ENCODE measurements at regions not wholly inside any gene's neighbourhood (a gene's known extent, or its start where the extent isn't known, plus 50 kb on each side); places are given as distances from the start of the nearest gene placed in this dataset.
A peak's percentile ranks its signal among the peaks of the same experiment; 100 is the strongest.

DNA sequence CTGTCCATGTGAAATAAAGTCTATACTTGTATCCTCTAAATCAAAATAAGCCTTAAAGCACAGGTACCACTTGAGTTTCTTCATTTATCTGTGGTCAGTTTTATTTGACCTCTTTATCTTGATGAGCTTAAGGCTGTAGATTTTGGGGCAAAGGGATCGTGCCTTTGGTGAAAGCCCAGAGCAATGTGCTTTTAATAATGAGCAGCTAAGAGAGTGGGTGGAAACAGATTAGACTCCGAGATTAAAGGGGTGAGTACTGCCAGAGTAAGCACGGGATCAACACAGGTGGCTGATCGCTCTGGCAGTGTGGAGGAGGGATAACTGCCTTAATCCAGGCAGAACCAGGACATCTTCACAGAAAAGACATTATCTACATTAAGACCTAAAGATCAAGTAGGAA is 280.4 kb downstream of the TDRD15 start:
- no peak for DNase-seq

DNA sequence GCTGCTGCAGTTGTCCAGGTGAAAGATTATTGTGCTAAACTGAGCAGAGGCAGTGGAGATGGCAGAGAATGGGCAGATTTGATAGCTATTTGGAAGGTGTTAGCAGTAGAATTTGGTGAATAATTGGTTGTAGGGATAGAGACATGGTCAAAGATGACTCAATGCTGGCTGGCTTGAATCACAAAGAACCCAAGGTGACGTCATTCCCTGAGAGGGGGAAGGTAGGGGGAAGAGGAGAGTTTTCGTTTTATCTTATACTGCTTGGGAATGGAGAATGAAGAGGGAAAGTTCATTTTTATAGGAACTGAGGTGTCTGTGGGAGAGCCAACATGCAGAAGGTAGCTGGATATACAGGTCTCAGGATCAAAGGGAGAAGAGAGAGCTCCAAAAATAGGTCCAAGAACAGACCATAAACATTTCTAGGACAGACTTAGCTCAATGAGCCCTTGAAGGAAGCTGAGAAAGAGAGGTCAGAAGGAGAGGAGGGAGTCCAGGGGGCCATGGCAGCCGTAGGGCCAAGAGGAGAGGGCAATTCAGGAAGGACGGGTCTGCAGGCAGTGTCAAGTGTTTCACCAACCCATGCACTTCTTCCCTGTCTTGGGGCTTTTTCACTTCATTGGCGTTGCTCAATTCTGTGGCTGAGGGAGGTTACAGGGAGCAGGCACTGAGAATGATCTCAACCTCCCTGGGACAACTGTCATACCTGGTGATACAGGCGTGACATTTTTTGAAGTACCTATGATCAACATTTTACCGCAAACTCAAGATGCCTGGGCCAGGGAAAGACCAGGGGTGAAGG is 281.3 kb downstream of the TDRD15 start:
- peak; percentile 12 for DNase-seq

DNA sequence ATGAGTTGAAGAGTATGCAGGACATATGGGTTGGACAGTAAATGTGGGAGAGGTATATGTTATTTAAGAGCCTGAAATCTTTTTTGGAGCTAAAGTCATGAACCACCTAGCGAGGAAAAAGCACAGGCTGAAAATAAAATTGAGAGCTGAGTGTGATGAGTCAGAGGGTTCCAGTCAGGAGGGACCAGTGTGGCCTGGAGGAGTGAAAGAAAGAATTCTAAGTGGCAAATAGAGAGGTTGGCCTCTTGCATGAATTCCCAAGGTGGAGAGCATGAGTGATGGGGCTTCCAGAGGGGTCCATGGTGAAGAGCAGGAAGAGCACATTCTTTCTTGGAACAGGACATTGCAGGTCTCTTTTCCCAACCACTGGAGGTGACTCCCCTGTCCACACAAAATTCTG is 282.6 kb downstream of the TDRD15 start:
- DNase-seq, result no peak

DNA sequence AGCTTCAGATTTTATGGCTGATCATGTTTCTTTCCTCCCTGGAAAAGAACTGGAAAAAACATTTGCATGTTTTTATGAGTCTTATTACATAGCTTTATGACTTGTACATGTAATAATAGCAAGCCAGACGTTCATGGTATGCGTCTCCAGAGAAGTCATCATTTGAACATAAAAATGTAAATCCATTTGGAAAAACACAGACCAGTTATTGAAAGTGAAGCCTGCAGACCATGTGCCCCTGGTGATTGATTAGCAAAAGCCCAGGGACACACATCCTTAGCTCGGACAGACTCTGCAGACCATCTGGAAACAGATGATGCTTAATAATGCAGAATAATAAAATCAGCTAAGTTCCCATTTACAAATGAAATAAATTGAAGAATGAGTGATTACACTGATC is 283.1 kb downstream of the TDRD15 start:
- no peak for DNase-seq

DNA sequence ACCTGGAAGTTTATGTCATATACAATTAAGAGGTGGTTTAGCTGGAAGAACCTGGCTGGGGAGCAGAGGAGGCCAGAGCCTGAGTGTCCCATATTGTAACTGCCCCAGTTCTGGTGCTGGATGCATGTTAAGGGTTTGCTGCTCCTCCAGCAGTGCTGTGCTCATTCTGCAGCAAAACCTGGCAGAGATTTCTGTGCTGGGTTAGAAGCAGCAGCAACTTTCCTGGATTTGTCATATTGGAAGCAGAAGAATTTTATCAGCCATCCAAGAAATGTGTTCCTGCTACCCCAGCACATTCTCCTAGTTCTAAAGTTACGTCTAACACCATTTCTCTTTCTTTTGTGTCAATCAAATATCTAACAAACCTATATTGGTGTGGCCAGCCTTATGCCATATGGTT is 284.1 kb downstream of the TDRD15 start:
- DNase-seq, result no peak

DNA sequence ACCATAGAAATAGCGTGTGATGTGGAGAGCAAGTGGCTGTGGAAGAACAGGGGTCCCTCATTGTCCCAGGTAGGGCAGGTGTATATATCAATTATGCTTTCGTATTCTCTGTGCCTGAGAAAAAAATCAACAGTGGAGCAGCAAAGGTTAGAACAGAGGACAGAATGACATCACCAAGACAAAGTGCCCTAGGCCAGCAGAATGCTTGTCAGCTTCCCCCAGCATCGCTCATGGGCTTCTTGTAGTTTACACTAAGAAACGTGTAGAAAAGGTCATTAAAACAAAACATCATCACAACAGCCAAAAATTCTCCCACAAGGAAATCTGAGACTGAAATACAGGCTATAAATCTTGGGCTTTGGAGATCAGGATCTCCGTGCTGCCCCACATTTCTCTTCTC is 288.0 kb downstream of the TDRD15 start:
- no peak for DNase-seq

DNA sequence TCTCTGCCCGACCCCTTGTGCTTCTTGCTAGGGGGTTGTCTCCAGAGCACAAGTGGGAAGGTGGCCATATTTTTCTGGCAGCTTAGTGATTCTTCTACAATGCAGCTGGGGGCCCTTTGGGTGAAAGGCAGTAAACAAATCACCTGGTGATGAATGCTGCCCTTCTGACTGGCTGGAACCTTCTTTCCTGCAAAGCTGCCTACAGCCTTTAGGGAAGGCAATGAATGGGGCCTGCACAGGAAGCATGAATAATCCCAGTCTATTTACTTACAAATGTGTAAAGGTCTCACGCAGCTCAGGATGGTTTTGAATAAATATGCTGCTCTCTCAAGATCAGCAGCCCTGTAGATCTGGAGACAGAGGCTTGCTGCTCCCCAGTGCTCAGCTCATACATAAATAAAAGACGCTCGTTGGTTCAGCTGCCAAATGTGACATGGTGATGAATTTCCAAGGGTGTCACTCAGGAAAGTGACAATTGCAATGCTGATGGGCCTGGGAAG is 289.2 kb downstream of the TDRD15 start:
- DNase-seq, result no peak

DNA sequence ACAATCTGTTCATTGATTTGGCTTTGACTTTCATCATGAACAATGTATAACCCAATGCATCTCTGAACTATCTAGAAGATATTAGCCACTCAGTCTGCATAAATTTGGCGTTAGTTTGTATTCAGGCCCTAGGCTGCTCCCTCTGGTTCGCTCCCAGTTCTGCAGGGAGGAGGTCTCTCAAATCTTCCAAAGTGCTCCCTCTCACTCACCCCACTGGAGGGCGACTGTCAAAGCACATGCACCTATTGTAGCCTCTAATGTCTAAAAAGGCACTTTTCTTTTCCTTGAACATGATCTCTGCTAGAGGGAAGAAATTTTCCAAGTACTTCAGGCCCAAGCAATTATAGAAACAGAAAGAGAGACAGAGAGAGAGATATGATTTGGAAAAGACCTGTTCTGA is 291.5 kb downstream of the TDRD15 start:
- no peak for DNase-seq

DNA sequence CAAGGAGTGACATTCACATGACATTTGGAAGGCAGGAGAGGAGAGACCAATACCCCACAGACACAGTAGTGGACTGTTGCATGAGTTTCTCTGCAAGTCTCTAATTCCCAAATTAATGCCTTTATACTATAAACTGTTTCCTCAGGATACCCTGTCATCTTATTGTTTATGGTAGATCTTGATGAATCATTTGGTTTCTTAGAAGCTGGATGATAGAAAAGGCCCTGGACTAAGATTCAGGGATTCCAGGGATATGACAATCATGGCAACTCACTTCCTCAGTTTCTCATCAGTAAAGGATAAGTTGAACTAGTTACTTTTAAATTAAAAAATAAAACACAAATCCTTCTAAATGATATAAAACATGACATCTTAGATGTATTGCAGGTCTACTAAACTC is 292.5 kb downstream of the TDRD15 start:
- no peak for DNase-seq

DNA sequence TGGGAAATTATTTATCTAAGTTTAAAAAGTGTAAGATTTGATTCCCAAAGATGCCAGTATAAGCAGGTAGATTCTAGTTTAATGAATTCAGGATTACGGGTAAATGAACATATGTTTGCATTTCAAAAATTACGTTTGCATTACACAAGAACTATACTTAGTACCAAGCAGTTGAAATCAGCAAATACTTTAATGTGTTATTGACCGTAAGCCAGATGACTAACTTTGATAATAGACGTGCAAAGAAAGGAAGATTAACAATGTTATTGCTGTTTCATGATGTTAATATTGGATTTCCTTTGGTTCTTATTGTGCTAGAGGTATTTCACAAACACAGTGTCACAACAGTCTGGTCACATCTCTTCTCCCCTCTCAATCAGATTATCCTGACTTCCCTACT is 294.7 kb downstream of the TDRD15 start:
- no peak for DNase-seq

DNA sequence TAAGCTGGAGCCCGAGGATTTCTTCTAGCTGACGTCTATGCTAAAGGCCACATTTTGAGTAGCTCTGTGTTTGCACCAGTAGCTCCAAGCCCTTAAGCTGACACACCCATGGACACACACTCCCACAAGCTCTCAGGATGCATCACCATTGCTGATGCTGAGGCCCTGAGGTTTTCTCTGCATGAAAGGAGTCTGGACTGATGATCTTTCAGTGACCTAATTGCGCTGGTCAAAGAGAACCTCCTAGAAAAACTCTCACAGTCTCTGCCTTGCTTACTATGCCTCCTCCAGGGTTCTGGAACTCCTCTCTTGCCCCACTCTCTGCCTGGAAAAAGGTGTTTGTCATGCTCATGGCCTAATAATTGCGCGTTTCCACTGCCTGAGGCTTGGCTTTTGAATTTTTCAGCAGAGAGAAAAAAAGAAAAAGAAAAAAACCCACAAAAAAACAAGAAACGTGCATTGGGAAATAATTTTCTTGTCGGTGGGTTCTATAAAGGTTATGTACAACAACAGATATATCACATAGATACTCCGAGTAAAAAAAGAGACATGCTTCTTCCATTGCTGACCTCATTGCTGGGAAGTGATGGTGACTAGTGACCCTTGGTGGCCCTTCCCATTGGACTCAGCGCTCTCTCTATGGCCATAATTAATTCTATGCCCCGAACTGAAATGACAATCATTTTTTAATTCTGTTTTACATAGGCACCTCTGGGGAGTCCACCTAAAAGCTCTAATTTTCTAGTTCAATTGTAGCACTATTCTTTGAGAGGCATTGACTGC is 297.0 kb downstream of the TDRD15 start:
- DNase-seq, result no peak

DNA sequence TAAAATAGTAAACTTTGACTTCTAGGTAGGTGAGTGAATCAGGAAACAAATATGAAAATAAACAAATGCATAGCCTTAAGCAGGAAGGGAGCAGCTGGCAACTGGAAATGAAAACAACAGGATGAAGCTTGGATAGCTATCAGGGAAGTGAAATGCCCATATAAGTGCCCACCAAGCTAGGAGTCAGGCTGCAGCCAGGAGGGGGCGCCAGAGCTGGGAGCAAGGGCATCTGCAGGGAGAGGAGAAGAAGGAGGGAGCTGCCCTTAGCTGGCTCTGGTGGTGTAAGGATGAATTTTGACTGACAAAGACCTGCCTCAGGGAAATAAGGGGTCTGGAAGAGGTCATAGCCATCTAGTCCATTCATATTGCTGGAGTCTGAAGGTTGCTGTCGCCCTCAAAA is 298.3 kb downstream of the TDRD15 start:
- DNase-seq, result no peak

DNA sequence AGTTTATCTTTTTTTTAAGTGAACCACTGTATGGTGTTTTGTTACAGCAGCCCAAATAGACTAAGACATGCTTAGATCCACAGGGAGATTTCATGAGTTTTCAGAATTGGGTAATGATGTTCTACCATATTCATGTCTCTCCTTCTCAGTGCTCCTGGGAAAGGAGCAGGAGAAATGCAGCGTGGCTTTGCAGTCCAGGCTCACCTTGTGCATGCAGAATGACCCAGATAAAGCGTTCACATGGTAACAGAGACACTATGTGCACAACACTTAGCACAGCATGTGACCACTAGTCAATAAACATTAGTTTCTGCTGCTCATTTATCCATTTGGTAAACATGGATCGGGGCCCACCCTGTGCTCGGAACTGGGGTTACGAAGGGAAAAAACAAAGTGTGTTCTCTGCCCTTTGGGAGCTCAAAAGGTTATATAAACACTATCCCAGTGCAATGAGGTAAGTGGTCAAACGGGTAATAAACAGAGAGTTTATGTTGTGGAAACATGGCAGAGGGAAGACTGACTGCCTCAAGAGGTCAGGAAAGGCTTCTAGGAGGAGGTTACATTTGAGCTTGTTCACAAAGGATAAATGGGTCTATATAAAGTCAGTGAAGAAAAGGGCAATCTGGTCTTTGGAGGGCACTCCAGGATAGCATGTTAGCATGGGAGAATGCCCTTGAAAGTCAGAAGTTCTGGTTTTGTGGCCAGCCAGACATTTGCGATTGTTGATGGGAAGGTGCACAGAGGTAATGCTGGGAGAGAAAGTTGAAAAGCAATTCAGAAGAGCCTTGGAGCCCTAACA is 299.2 kb downstream of the TDRD15 start:
- DNase-seq, result no peak

DNA sequence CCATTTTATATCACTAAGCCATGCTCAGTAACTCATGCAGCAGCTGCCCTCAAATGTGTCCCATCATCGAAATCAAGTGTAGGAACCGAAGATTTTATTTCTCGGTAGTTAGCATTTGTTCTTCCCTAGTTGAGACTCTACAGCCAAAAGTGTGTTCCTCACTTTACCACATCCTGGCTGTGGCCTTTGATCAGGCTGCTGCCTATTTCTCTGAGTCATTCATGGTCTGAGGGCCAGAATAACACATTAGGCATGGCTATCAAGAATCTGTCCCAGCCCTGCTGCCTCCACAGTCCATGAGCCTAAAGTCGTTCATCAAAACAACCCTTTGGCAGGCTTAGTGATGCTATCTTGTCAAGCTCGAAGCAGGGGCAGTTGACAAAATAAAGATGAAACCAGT is 300.1 kb downstream of the TDRD15 start:
- no peak for DNase-seq

DNA sequence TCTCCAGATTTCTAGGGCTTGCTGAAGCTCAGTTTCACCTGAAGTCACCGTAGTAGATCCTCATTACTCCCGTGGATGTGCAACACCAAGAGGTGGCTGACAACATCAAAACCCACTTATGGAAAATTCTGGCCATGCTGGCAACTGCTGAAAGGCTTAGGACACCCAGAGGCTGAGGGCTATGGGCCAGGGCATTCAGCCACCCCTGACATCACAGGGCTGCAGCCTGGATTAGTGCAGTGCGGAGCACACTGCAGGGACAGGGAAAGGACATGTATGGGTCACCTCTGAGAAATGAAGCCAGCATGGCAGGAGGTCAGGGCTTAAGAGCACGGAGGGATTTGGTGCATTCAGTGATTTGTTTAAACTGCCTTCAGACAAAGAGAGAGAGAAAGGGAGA is 300.6 kb downstream of the TDRD15 start:
- DNase-seq, result no peak

DNA sequence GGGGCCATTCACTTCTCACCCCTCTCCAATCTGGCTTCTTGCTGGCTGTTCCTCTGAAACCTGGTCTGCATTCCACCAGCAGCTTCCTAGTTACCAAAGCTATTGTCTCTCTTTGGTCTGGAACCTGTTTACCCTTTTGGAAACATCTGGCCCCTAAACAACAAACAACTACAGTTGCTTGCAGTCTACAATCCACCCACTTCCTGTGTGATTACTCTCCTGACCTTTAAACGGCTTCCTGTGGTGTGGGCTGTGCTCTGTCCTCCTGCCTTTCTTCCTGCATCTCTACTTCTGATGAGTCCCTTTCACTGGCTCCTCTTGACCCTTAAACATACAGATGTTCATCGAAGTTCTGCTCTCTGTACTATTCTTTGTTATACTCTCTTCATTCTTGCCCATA is 303.8 kb downstream of the TDRD15 start:
- no peak for DNase-seq

DNA sequence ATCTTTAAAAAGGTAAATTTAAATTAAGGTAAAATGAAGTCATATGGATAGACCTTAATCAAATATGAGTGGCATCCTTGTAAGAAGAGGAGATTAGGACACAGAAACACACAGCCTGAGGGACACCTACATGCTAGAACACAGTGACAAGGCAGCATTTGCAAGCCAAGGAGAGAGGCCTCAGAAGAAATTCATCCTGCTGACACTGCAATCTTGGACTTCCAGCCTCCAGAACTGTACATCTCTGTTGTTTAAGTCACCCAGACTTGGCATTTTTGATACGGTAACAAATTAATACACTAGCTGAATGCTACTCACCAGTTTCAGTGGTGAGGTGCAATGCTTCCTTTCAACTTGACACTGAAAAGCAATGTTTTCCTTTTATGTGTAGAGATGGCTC is 305.0 kb downstream of the TDRD15 start:
- DNase-seq, result no peak

DNA sequence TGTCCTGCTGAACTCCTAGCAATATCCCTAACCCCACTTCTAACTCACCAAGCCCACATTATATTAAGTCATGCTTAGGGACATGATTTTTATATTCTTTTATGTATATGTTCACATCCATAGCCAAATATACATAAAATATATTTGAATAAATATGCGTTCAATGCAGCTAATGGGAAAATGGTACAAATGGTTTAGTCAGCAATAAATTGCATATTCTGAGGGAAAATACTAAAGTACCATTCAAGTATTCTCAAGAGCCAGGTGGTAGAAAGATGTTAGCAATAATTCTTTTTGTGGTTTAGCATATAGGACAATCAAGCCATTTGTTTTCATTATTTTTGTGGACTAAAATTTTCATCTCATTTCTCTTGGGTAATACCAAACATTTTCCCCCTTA is 306.0 kb downstream of the TDRD15 start:
- no peak for DNase-seq

DNA sequence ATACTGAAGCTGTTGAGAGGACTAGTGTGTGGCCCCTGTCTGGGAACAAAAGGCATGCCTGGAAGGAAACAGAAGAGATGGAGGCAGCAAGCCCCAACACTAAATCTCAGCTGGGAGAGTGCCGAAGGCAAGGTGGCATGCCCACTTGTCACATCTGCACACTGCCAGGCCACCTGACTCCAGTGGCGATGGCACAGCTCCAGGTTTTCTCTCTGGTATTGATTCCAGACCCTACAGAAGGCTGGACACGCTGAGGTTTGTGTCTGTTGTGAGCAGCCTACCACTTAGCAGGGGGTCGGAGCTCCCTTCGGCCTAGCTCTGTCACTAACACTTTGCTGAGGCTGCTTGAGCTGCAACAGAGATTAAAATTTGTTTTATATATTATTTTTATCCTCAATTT is 307.3 kb downstream of the TDRD15 start:
- no peak for DNase-seq

DNA sequence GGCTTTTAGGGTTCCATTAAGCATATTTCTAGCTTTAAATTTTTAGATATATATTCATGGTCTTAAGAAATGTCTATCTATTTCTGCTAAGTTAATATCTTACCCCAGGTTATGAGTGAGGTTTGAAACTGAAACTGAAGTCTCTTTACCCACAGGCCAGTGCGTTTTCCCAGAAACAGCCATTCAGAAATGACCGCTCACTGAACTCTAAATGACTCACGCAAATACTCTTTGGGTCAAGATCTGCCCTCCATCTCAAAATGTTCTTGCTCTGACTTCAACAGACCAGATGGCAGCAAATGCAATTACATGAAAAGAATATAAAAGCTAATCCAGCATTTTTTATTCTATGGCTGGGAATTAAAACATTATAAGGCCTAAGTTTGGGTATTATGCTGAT is 315.2 kb downstream of the TDRD15 start:
- DNase-seq, result no peak

DNA sequence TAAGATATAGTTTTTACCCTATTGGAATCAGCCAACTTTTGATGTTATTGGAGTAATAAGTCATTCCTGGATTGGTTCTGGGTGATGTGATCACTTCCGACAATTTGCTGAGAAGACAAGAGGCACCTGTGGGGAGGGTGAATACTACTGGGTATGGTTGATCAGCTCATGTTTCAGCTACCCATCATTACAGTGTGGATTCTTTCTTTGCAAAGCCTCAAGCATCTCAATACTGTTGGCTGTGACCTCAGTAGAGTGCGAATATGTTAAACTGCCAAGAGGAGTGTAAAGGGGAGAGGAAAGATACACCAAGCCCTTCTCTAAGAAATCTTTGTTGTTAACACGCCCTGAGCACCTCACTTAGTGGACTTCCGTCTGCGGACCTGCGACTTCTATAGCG is 317.7 kb downstream of the TDRD15 start:
- DNase-seq, result no peak

DNA sequence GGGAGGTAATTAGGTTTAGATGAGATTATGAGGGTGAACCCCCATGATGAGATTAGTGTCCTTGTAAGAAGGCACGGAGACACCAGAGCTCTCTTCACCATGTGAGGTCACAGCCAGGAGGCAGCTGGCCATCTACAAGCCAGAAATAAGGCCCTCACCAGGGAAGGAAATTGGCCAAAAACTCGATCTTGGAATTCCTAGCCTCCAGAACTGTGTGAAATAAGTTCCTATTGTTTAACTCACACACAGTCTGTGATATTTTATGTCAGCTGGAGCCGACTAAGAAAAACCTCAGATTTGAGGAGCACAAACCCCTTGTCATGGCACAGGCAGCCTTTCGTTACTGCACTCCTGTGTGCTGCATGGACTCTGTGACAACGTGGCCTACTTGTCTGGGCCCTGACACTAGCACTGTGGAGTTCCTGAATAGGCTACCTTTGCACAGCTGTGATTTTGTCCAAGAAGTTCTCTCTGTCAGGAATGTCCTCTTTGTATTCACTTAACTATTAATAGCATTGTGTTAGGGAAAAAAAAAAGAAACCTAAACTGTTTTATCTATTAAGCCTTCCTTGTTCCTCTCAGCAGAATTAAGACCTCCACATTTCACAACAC is 319.8 kb downstream of the TDRD15 start:
- DNase-seq, result no peak

DNA sequence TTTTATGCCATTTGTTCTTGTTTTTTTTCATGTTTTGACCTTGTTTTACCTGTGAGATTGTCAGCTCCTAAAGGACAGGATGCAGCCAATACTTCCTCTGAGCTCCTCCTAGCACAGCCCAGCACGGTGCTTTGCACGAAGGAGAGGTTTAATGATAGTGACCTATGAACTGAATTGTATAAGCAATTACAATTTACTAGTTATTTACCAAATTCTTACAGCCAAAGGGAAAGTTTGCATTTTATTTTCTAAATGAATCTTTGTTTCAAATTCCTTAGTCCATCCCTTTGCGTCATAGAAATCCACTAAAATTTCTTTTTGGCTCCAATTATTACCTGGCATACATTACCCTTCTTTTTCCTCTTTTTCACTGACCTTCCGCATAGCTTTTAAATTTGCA is 326.1 kb downstream of the TDRD15 start:
- no peak for DNase-seq

All from fibroblast of skin of right quadriceps (primary cell).